NOMO-1 (cell line): ENCODE measurements at regions not wholly inside any gene's neighbourhood (a gene's known extent, or its start where the extent isn't known, plus 50 kb on each side); places are given as distances from the start of the nearest gene placed in this dataset.
"Not testable (repeated sequence)": the region's sequence is repeated elsewhere in the genome, so short reads cannot be mapped to it uniquely, and the experiment has no call there.

Experiments used
- DNase-seq, 2 experiments: peaks; one replicate each; lab custom pipeline; 2025; ENCODE audit not compliant: unreplicated experiment in 2 of 2; lab: John Stamatoyannopoulos, UW

DNA sequence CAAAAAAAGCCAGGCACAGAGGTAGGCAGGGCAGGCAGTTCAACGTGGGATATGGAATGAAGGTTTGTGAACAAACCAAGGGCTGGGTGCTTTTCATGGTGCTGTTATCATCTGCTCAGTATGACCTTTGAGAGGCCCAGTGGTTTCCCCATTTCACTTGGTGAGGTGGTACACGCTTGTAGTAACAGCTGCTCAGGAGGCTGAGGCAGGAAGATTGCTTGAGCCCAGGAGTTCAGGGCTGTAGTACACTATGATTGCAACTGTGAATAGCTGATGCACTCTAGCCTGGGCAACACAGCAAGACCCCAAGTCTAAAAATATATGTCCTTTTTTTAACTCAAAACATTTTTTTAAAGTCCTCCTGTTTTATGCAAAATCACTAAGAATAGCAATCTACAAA lies 174.8 kb downstream of the ENC1 start:
- DNase-seq = no peak

GRCh38 chr5:74464512-74465209 lies 175.9 kb downstream of the ENC1 start:
- DNase-seq = no peak

- DNase-seq = no peak
Observed at GRCh38 chr5:74462356-74462755, 178.2 kb downstream of the ENC1 start.

GRCh38 chr5:74461251-74461650 lies 179.3 kb downstream of the ENC1 start:
- DNase-seq = no peak

DNA sequence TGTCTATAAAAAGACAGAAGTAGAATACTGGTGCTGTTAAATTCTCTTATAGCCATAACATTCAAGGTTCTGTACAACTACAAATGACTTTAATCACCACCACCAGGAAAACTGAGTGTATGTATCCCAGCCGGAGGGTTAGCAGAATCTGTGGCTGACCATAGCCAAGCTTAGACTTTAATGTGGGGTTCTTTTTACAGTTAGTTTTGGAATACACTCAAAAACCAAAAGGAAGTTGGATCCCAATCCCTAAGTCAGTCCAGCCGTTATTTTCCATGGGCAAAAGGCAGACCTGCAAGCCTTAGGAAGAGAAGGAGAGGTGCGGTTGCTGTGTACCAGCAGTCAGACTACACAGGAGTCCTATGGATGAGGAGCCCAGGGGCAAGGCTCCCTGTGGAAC lies 179.8 kb downstream of the ENC1 start:
- DNase-seq = no peak

DNA sequence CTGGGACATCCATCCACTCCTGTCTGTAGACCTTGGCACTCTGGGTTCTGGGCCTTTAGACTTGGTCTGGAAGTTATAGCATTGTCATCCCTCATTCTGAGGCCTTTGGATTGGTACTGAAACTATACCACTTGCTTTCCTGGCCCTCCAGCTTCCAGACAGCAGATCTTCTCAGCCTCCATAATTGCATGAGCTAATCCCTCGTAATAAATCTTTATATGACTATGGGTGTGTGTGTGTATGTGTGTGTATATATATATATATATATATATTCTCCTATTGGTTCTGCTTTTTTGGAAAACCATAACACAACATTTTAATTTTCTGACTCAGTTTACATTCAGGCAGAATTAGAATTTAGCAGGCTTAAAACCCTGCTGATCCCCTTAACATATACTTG lies 180.5 kb downstream of the ENC1 start:
- DNase-seq = no peak

DNA sequence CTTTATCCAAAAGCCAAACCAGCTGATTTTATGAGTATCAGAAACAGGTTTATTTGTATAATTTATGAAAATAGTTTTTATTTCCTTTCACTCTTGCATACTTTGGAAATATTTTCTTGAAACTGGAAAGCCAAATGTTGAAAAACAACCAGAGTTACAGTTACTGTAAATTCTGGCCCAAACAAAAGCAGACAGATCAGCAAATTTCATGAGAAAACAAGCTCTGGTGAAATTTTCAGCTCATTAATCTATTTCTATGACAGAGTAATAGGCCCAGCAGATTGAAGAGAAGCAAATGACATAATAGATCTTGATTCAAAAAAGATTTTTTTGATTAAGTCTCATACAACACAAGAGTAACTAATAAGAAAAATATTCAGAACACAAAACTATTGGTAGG lies 182.7 kb downstream of the ENC1 start:
- DNase-seq = no peak

DNA sequence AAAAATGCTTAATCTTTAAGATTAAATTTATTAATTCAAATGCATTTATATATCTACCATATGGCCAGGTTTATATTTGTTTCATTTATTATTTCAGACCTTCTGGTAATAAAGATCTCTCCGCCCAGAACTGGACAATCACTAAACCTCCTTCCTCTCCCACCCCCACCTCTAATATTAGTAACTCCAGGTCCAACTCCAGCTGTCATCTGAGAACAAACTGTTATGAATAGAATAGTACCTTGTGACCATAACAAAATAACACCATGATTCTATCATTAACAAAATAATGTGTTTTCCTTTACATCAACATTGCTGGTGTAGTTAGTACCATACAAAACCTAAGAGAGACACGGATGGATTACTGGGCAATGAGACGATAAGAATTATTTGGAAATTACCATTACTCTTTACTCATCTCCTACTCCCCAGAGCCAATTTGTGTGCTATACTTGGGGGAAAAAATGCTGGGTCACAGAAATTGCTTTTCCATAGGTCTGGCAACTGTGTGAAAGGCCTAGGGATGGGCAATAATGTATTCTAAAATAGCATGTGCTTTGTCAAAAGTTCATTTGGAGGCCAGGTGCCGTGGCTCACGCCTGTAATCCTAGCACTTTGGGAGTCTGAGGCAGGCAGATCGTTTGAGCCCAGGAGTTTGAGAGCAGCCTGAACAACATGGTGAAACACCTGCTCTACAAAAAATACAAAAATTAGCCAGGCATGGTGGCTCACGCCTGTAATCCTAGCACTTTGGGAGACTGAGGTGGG lies 186.1 kb downstream of the ENC1 start:
- no peak for DNase-seq

DNA sequence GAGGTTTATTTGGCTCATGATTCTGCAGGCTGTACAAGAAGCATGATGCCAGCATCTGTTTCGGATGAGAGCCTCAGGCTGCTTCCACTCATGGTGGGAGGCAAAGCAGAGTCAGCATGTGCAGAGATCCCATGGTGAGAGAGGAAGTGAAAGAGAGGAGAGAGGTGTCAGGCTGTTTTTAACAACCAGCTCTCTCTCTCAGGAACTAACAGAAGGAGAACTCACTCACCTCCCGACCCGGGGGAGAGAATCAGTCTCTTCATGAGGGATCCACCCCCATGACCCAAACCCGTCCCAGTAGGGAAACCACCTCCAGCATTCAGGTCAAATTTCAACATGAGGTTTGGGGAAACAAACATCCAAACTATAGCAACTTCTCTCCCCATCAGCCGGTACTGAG lies 187.7 kb downstream of the ENC1 start:
- DNase-seq = peak; percentile 15 to 75

- no peak for DNase-seq
Observed at GRCh38 chr5:74450095-74450494, 190.4 kb downstream of the ENC1 start.

GRCh38 chr5:74446725-74447241 lies 193.7 kb downstream of the ENC1 start:
- DNase-seq = no peak

DNA sequence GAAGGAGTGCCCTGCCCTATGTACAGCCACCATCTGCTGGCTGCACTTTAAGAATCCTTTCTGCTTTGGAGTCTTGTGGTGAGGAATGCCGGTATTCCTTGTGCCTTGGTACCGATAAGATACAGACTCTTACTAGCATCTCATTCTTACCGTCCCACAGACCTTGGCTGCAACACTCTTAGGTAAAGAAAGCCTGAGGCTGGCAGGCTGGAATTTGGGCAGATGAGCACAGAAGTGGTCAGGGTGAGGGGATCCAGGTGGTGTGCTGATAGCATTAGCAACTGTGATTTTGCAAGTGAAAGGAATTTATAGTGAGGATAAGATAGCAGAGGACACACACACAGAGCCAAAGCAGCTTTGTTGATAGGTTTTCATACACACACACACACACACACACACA lies 198.1 kb downstream of the ENC1 start:
- no peak for DNase-seq

DNA sequence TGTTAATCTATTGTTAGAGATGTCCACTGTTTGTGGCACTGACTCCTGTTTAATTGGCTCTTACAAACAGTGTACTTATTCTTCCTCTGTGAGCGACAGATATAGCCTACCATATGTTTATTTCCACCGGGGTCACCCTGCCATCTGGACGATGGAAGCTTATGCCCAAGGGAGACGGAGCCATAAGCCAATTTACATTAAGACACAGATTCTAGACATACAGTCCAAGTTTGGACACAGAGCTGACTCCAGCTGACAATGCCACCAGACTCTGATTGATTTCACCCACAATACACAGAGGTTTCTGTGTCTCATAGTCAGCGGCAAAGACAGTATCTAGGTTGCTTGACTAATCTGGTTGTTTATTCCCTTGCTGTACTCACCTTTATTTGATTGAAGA lies 198.9 kb downstream of the ENC1 start:
- no peak for DNase-seq

DNA sequence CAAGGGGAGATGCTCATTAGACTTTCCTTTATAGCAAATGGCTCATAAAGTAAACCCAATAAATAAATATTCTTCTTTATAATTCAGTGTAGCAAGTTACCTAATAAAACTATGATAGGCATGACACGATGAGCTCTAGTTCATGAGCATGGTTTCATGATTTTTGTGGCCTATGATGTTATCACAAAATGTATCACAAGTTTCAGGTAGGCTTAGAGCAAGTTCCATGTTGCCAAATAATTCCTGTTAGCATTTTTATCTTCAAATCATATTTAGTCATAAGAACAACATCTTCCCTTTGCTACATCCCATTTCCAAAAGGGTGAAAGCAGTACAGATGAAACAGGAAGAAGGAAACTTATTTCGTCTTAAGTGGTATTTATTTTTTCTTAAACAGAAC lies 200.2 kb downstream of the ENC1 start:
- DNase-seq = no peak

DNA sequence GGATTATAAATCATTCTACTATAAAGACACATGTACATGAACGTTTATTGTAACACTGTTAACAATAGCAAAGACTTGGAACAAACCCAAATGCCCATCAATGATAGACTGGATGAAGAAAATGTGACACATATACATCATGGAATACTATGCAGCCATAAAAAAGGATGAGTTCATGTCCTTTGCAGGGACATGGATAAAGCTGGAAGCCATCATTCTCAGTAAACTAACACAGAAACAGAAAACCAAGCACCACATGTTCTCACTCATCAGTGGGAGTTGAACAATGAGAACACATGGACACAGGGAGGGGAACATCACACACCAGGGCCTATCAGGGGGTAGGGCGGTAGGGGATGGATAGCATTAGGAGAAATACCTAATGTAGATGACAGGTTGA lies 202.7 kb downstream of the ENC1 start:
- DNase-seq = not testable (repeated sequence)

- peak; percentile 65 to 86 for DNase-seq
Observed at GRCh38 chr5:74433896-74434829, 206.4 kb downstream of the ENC1 start.

DNA sequence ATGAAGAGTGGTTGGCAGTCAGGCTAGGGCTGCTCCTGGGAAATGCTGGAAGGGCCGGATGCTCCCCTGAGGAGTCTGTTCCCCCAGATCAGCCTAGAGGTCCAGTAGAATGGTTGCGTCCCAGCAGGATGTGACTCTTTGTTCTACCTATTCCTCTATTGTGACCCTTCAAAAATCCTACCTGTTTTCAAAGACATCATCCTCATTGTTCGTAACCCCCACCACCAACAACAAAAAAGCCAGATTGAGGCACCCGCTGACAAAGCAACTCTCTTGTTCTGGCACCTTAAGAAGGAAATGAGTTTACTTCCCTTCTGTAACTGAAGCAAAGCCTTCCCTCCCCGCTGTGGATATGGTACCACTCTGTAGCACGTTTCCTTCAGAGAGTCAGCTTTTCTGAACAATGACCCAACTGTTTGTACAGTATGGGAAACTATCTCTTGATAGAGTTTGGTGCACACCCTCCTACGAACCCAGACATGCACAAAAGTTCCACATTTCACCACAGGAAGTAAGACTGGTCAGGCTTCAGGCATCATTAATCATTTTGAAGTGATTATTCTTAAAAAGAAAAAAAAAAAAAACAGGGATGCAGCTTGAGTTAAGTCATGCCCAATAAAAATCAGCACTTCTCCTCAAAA lies 207.2 kb downstream of the ENC1 start:
- peak; percentile 84 to 88 for DNase-seq

GRCh38 chr5:74432721-74433120 lies 207.8 kb downstream of the ENC1 start:
- DNase-seq = no peak

- peak in 1 of 2 experiments; percentile 5 for DNase-seq
Observed at GRCh38 chr5:74432216-74432615, 208.3 kb downstream of the ENC1 start.

DNA sequence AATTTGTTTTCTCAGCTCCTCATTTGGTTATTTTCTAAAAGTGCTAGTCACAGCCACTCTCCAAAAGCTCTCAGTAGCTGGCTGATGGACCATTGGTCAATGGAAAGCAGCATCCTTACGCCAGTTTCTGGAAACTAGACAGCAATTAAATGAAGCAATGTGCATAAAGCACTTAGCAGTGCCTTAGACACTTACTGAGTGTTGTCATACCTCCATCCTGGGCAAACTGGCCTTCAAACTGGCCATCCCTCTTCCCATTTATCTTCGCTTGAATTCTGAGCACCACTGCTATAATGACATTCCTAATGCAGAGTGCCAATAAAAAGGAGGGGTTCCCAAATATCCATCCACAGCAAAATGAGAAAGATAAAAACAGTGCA lies 209.2 kb downstream of the ENC1 start:
- peak in 1 of 2 experiments; percentile 21 for DNase-seq
